Bronchial epithelial cell (primary cell): ENCODE measurements at regions not wholly inside any gene's neighbourhood (a gene's known extent, or its start where the extent isn't known, plus 50 kb on each side); places are given as distances from the start of the nearest gene placed in this dataset.
"Not testable (repeated sequence)": the region's sequence is repeated elsewhere in the genome, so short reads cannot be mapped to it uniquely, and the experiment has no call there.

Source experiments
- DNase-seq: peaks from one replicate; pipeline ENCODE4 v3.0.0-alpha.2; 2010; ENCODE audit warnings: low read depth
- FAIRE-seq: peaks from 2 replicates; lab custom pipeline; 2011; peaks lifted over from hg19 to GRCh38; lab: Jason Lieb, UNC
- H3K27me3 ChIP-seq: 2 replicates; pipeline ENCODE4 v1.5.1; 2011; ENCODE audit warnings: low read length; ENCODE audit not compliant: control insufficient read depth, insufficient read depth
- H3K36me3 ChIP-seq: 2 replicates; pipeline ENCODE4 v1.5.1; 2011; ENCODE audit warnings: low read length; ENCODE audit not compliant: control insufficient read depth, insufficient read depth
- H3K4me3 ChIP-seq: 2 replicates; pipeline ENCODE4 v1.5.1; 2011; ENCODE audit warnings: mild to moderate bottlenecking, low read depth, low read length, control low read depth
- CTCF ChIP-seq: IDR thresholded peaks from 2 replicates; pipeline ENCODE4 v1.5.1; 2011; ENCODE audit warnings: mild to moderate bottlenecking, moderate library complexity, low read length, control low read depth, inconsistent platforms; ENCODE audit not compliant: insufficient read depth, severe bottlenecking

GRCh38 chr14:105627701-105628100 is 101.3 kb downstream of the TMEM121 start:
- TF ChIP-seq CTCF, result no peak
- FAIRE-seq (no peak), DNase-seq (no peak)
- no peaks in the 10 kb centered on the region for H3K36me3 ChIP-seq
- H3K27me3 ChIP-seq, result no peaks in the 10 kb centered on the region
- H3K4me3 ChIP-seq, result no peak overlapping the region

- not testable (repeated sequence) for H3K36me3 ChIP-seq, H3K4me3 ChIP-seq, DNase-seq, H3K27me3 ChIP-seq, FAIRE-seq
Observed at GRCh38 chr14:105628126-105628525, 101.7 kb downstream of the TMEM121 start.

GRCh38 chr14:105628531-105629067 is 102.2 kb downstream of the TMEM121 start:
- H3K27me3 ChIP-seq, DNase-seq, FAIRE-seq, H3K36me3 ChIP-seq, H3K4me3 ChIP-seq: not testable (repeated sequence)

- H3K4me3 ChIP-seq, H3K36me3 ChIP-seq, DNase-seq, H3K27me3 ChIP-seq, FAIRE-seq: not testable (repeated sequence)
Observed at GRCh38 chr14:105629091-105629885, 102.9 kb downstream of the TMEM121 start.

GRCh38 chr14:105629886-105630215 is 103.5 kb downstream of the TMEM121 start:
- H3K27me3 ChIP-seq, result no peaks in the 10 kb centered on the region
- no peak for DNase-seq
- H3K36me3 ChIP-seq, result no peaks in the 10 kb centered on the region
- no peak for FAIRE-seq
- no peak overlapping the region for H3K4me3 ChIP-seq
- TF ChIP-seq CTCF, result no peak

- not testable (repeated sequence) for H3K27me3 ChIP-seq, H3K4me3 ChIP-seq, FAIRE-seq, H3K36me3 ChIP-seq, DNase-seq
Observed at GRCh38 chr14:105630293-105630934, 104.0 kb downstream of the TMEM121 start.

- not testable (repeated sequence) for FAIRE-seq, H3K27me3 ChIP-seq, H3K36me3 ChIP-seq, DNase-seq, H3K4me3 ChIP-seq
Observed at GRCh38 chr14:105630935-105631779, 104.8 kb downstream of the TMEM121 start.

GRCh38 chr14:105632010-105632409 is 105.6 kb downstream of the TMEM121 start:
- no peak for TF ChIP-seq CTCF
- FAIRE-seq (no peak), DNase-seq (no peak)
- no peaks in the 10 kb centered on the region for H3K36me3 ChIP-seq
- H3K27me3 ChIP-seq, result no peaks in the 10 kb centered on the region
- H3K4me3 ChIP-seq, result no peak overlapping the region

GRCh38 chr14:105633596-105633995 is 107.2 kb downstream of the TMEM121 start:
- not testable (repeated sequence) for FAIRE-seq, H3K4me3 ChIP-seq, DNase-seq, H3K27me3 ChIP-seq, H3K36me3 ChIP-seq
